ENCODE measurements at regions not wholly inside any gene's neighbourhood (a gene's known extent, or its start where the extent isn't known, plus 50 kb on each side); places are given as distances from the start of the nearest gene placed in this dataset.

DNA sequence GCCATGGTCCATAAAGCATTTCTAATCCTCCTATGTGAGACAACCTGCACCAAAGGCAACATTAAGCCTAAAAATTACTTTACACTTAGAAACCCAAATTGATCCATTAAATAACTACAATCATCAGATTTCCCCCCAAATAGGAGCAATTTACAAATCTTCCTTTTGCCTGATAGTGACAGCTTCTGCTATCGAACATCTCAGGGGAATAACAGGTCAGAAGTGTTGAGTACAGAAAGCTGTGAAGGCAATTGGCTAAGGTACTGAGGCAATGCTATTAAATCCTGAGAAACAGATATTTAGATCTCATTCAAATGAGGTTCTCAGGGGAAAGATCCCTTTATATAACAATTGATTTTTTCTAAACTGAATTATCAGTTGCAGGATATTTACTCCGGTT is 141.1 kb downstream of the PIK3R1 start:
- H3K9me3 ChIP-seq (ENCODE audit: control insufficient read depth in 4 of 4, insufficient read depth in 3 of 4, low read length in 3 of 4): no peaks in the 10 kb centered on the region
- ATAC-seq (ENCODE audit: insufficient read depth, low FRiP score): no peak
- TF ChIP-seq, protein P1, sequence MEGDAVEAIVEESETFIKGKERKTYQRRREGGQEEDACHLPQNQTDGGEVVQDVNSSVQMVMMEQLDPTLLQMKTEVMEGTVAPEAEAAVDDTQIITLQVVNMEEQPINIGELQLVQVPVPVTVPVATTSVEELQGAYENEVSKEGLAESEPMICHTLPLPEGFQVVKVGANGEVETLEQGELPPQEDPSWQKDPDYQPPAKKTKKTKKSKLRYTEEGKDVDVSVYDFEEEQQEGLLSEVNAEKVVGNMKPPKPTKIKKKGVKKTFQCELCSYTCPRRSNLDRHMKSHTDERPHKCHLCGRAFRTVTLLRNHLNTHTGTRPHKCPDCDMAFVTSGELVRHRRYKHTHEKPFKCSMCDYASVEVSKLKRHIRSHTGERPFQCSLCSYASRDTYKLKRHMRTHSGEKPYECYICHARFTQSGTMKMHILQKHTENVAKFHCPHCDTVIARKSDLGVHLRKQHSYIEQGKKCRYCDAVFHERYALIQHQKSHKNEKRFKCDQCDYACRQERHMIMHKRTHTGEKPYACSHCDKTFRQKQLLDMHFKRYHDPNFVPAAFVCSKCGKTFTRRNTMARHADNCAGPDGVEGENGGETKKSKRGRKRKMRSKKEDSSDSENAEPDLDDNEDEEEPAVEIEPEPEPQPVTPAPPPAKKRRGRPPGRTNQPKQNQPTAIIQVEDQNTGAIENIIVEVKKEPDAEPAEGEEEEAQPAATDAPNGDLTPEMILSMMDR (IDR thresholded peaks at IDR 0.05; ENCODE audit: control extremely low read depth, extremely low read depth): no peak
- DNase-seq: no peak
- no peaks in the 10 kb centered on the region for H3K36me3 ChIP-seq (ENCODE audit: control insufficient read depth in 4 of 4, insufficient read depth in 4 of 4, low read length in 4 of 4)
- 96 to 97% methylated on average over 2 of the region's 2 CpGs for WGBS, 2 donors
- no peak overlapping the region for H3K27ac ChIP-seq (ENCODE audit: low read depth in 1 of 2, low read length in 1 of 2)
- H3K27me3 ChIP-seq (ENCODE audit: control insufficient read depth in 3 of 3, insufficient read depth in 3 of 3, low read length in 2 of 3): no peaks in the 10 kb centered on the region
- no peak overlapping the region for H3K4me3 ChIP-seq
- no peak overlapping the region for H3K9ac ChIP-seq (ENCODE audit: insufficient read depth in 1 of 2, low read length in 2 of 2)
- no peaks in the 10 kb centered on the region for H3K4me1 ChIP-seq (ENCODE audit: control insufficient read depth in 5 of 5, insufficient read depth in 5 of 5, low read length in 5 of 5)

DNA sequence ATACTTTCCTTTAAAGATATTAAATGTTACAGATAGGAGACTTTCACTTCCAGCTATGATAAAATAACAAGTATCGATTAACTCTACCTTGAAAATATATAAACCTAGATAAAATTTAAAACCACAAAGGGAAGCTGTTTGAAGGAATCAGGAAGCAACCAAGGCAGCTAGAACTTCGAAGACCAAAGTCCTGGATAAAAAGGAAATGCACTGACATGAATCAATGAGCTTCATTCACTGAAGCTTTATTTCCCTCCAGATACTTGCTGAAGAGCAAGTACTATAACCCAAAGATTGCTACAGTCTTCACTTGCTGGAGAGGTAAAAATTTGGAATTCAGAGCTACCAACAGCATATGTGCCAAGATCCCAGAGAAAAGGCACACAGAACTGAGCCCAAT is 144.1 kb downstream of the PIK3R1 start:
- TF ChIP-seq, protein P1 (IDR thresholded peaks at IDR 0.05; ENCODE audit: control extremely low read depth, extremely low read depth): no peak
- no peak overlapping the region for H3K27ac ChIP-seq (ENCODE audit: low read depth in 1 of 2, low read length in 1 of 2)
- ATAC-seq (ENCODE audit: insufficient read depth, low FRiP score) (no peak), DNase-seq (no peak)
- 41 to 54% methylated on average over 2 of the region's 2 CpGs for WGBS, 2 donors
- no peaks in the 10 kb centered on the region for H3K4me1 ChIP-seq (ENCODE audit: control insufficient read depth in 5 of 5, insufficient read depth in 5 of 5, low read length in 5 of 5)
- H3K36me3 ChIP-seq (ENCODE audit: control insufficient read depth in 4 of 4, insufficient read depth in 4 of 4, low read length in 4 of 4): no peaks in the 10 kb centered on the region
- peaks cover 0 to 3% (median 0%) of the 10 kb centered on the region in 4 donors for H3K9me3 ChIP-seq (ENCODE audit: control insufficient read depth in 4 of 4, insufficient read depth in 3 of 4, low read length in 3 of 4)
- H3K9ac ChIP-seq (ENCODE audit: insufficient read depth in 1 of 2, low read length in 2 of 2): no peak overlapping the region
- H3K27me3 ChIP-seq (ENCODE audit: control insufficient read depth in 3 of 3, insufficient read depth in 3 of 3, low read length in 2 of 3): no peaks in the 10 kb centered on the region
- H3K4me3 ChIP-seq: no peak overlapping the region

DNA sequence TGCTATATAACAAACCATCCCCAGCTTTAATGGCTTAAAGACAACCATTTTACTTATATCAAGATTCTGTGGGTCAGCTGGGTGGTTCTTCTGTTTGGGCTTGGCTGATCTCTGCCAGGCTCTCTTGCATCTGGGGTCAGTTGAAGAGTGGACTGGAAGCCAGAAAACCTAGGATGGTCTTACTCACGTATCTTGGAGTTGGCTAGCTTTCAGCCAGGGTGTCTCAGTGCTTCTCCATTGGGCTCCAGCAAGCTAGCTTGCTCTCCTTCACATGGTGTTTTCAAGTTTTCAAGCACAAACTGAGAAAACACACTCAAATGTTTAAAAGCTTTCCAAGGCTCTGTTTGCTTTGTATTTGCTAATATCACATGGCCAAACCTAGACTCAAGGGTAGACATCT is 146.8 kb downstream of the PIK3R1 start:
- H3K27me3 ChIP-seq (ENCODE audit: control insufficient read depth in 3 of 3, insufficient read depth in 3 of 3, low read length in 2 of 3): no peaks in the 10 kb centered on the region
- WGBS, 2 donors: 80 to 91% methylated on average over 1 of the region's 1 CpG
- TF ChIP-seq, protein P1 (IDR thresholded peaks at IDR 0.05; ENCODE audit: control extremely low read depth, extremely low read depth): no peak
- H3K4me3 ChIP-seq: no peak overlapping the region
- H3K9ac ChIP-seq (ENCODE audit: insufficient read depth in 1 of 2, low read length in 2 of 2): no peak overlapping the region
- no peaks in the 10 kb centered on the region for H3K4me1 ChIP-seq (ENCODE audit: control insufficient read depth in 5 of 5, insufficient read depth in 5 of 5, low read length in 5 of 5)
- H3K27ac ChIP-seq (ENCODE audit: low read depth in 1 of 2, low read length in 1 of 2): no peak overlapping the region
- H3K36me3 ChIP-seq (ENCODE audit: control insufficient read depth in 4 of 4, insufficient read depth in 4 of 4, low read length in 4 of 4): no peaks in the 10 kb centered on the region
- peaks cover 0 to 4% (median 0%) of the 10 kb centered on the region in 4 donors for H3K9me3 ChIP-seq (ENCODE audit: control insufficient read depth in 4 of 4, insufficient read depth in 3 of 4, low read length in 3 of 4)
- no peak for ATAC-seq (ENCODE audit: insufficient read depth, low FRiP score)
- no peak for DNase-seq

DNA sequence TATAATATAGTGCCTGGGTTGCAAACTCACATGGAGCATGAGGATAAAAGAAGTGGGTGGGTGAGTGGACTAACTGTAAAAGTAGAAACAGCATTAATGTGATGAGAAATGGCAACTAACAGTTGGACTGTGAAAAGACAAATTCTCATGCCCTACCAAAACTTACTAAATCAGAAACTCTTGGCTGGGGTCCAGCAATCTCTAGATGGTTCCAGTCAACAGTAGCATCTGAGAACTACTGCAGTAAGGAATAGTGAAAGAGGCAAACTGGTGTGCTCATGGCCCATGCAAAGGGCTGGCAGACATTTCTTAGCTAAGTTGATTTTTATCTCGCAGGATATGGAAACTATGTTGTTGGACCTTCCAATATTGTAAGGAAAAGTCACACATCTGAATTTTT is 150.3 kb downstream of the PIK3R1 start:
- DNase-seq: no peak
- WGBS, 2 donors: 100% methylated on average over 1 of the region's 1 CpG
- Histone ChIP-seq H3K27ac (ENCODE audit: low read depth in 1 of 2, low read length in 1 of 2) (no peak overlapping the region), H3K9ac (ENCODE audit: insufficient read depth in 1 of 2, low read length in 2 of 2) (no peak overlapping the region), H3K4me1 (ENCODE audit: control insufficient read depth in 5 of 5, insufficient read depth in 5 of 5, low read length in 5 of 5) (peaks cover 0 to 4% (median 0%) of the 10 kb centered on the region in 5 donors), H3K27me3 (ENCODE audit: control insufficient read depth in 3 of 3, insufficient read depth in 3 of 3, low read length in 2 of 3) (no peaks in the 10 kb centered on the region), H3K4me3 (no peak overlapping the region), H3K36me3 (ENCODE audit: control insufficient read depth in 4 of 4, insufficient read depth in 4 of 4, low read length in 4 of 4) (peaks cover 0 to 3% (median 0%) of the 10 kb centered on the region in 4 donors), H3K9me3 (ENCODE audit: control insufficient read depth in 4 of 4, insufficient read depth in 3 of 4, low read length in 3 of 4) (peaks cover 0 to 4% (median 0%) of the 10 kb centered on the region in 4 donors)
- TF ChIP-seq, protein P1 (IDR thresholded peaks at IDR 0.05; ENCODE audit: control extremely low read depth, extremely low read depth): no peak
- ATAC-seq (ENCODE audit: insufficient read depth, low FRiP score): no peak

Measured in lung (tissue), 11 donors.